Activated CD4-positive, alpha-beta memory T cell treated with anti-CD3 and anti-CD28 coated beads for 36 hours (primary cell): ENCODE measurements at regions not wholly inside any gene's neighbourhood (a gene's known extent, or its start where the extent isn't known, plus 50 kb on each side); places are given as distances from the start of the nearest gene placed in this dataset.

Source experiments
- CTCF ChIA-PET: fragments of 350-600 bp; sonication (Branson Sonifier 250); formaldehyde crosslinking; loops from one replicate; lab custom pipeline; 2021; ENCODE audit warnings: antibody characterized with exemption, inconsistent platforms; lab: Charles Lee
- POLR2A ChIA-PET: fragments of 350-600 bp; sonication (Branson Sonifier 250); formaldehyde crosslinking; loops from one replicate; lab custom pipeline; 2021; ENCODE audit warnings: antibody characterized with exemption; lab: Charles Lee
- DNase-seq: peaks from one replicate; pipeline ENCODE4 v3.0.0-alpha.2; 2020
- H3K27ac Mint-ChIP-seq: one replicate; pipeline ENCODE4 v1.8.0; 2021; ENCODE audit warnings: mixed read lengths
- H3K27me3 Mint-ChIP-seq: one replicate; pipeline ENCODE4 v1.8.0; 2021; ENCODE audit warnings: mixed read lengths
- H3K36me3 Mint-ChIP-seq: one replicate; pipeline ENCODE4 v1.8.0; 2021; ENCODE audit warnings: mixed read lengths
- H3K4me1 Mint-ChIP-seq: one replicate; pipeline ENCODE4 v1.8.0; 2021; ENCODE audit warnings: low read depth, mixed read lengths
- H3K4me3 Mint-ChIP-seq: one replicate; pipeline ENCODE4 v1.8.0; 2021; ENCODE audit warnings: mild to moderate bottlenecking, mixed read lengths
- H3K9me3 Mint-ChIP-seq: one replicate; pipeline ENCODE4 v1.8.0; 2021; ENCODE audit warnings: mixed read lengths
- intact Hi-C: fragments of 100-400 bp; cut with micrococcal nuclease; formaldehyde crosslinking; loops from one replicate; pipeline ENCODE4 v1.15.1; 2023

DNA sequence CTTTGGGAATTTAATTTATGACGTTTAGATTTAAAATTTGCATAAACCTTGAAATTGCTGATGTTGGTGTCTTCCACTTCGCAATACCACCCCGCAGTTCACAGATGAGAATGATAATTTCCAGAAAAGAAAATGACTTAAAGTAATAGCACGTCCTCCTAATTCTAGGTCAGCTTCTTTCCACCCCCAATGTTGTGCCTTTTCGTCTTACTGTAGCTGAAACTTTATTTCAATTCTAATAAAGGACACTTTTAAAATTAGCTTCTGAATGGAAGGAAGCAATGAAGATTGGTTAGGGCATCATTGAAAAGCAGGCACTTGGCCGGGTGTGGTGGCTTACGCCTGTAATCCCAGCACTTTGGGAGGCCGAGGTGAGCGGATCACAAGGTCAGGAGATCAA is 107.4 kb downstream of the MYCN start:
- POLR2A ChIA-PET = no interaction called here
- DNase-seq = no peak
- peaks cover 2% of the 10 kb centered on the region for H3K27me3 Mint-ChIP-seq
- intact Hi-C loops = no loop called here
- H3K4me1 Mint-ChIP-seq = no peaks in the 10 kb centered on the region
- H3K9me3 Mint-ChIP-seq = no peaks in the 10 kb centered on the region
- H3K4me3 Mint-ChIP-seq = no peak overlapping the region
- H3K27ac Mint-ChIP-seq = no peak overlapping the region
- CTCF ChIA-PET = no interaction called here
- no peaks in the 10 kb centered on the region for H3K36me3 Mint-ChIP-seq

DNA sequence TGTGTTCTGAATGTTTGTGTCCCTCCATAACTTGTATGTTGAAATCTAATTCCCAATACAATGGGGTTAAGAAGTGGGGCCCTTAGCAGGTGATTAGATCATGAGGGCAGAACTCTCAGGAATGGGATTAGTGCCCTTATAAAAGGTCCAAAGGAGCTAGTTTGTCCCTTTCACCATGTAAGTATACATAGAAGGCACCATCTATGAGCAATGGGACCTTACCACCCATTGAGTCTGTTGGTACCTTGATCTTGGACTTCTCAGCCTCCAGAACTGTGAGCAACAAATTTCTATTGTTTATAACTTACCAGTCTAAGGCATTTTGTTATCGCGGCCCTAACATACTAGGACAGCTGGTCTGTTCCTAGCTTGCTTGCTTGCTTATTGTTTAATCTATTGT is 106.3 kb downstream of the MYCN start:
- intact Hi-C loops = no loop called here
- Mint-ChIP-seq H3K27ac (no peak overlapping the region), H3K9me3 (no peaks in the 10 kb centered on the region), H3K36me3 (no peaks in the 10 kb centered on the region), H3K4me1 (no peaks in the 10 kb centered on the region), H3K27me3 (peaks cover 6% of the 10 kb centered on the region), H3K4me3 (no peak overlapping the region)
- POLR2A ChIA-PET = no interaction called here
- DNase-seq = no peak
- CTCF ChIA-PET = interaction anchor here (0.6 kb wide), 1 partner anchor 235 kb away, joined by 3 read pairs; no protein-coding TSS in a partner anchor

DNA sequence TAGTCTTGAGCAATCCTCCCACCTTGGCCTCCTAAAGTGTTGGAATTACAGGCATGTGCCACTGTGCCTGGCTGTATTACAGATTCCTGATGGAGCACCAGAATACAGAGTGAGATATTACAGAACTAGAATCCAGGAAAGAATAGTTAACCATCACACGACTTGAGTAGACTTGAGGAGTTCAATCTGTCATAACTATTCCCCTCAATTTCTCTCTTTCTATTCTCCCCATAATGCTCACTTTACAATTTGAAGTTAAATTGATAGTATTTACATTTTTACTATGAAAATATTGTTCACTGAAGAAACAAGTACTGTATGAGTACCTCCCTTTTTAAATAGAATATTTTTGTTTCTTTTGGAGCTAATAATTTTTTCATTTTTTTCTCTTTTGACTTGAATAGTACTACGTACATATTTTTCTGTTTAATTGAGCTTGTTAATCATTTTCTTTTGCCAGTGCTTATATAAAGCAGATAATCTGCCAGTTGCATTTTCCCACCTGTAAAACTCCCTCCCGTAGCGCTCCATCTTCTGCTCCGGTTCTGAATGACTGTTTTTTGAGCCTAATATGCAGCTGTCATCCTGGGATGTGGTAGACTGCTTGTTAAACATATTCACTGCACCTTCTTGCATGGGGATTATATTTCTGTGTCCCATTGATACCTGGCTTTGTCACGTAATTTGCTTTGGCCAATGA is 105.5 kb downstream of the MYCN start:
- no peak overlapping the region for H3K27ac Mint-ChIP-seq
- no peaks in the 10 kb centered on the region for H3K9me3 Mint-ChIP-seq
- H3K4me3 Mint-ChIP-seq = no peak overlapping the region
- intact Hi-C loops = no loop called here
- no peaks in the 10 kb centered on the region for H3K36me3 Mint-ChIP-seq
- ChIA-PET POLR2A (no interaction called here), CTCF (interaction anchor here (0.6 kb wide), 1 partner anchor 236 kb away, joined by 3 read pairs; no protein-coding TSS in a partner anchor)
- peaks cover 8% of the 10 kb centered on the region for H3K27me3 Mint-ChIP-seq
- DNase-seq = no peak
- H3K4me1 Mint-ChIP-seq = no peaks in the 10 kb centered on the region

DNA sequence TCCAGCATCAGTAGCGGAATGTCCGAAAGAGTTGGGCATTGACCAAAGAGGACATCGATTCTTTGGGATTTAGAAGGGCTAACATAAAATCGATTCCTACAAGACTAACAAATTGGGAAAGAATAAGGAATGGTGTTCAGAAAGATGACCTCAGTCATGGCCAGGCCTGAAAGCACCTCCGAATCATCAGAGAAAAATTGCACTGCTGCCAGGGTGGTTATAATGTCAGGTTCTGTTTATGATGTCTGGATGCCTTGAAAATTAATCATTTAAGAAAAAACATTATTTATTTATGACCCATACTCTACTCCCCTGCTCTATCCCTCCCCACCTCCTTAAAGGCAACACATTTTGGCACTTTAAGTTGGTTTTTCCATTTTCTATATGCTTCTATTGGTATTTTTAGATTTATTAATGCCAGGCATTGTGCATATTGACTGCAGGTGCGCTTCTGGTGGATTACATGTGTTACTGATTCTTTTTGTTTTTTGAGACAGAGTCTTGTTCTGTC is 104.7 kb downstream of the MYCN start:
- Mint-ChIP-seq H3K4me1 (no peaks in the 10 kb centered on the region), H3K27ac (no peak overlapping the region), H3K27me3 (peaks cover 8% of the 10 kb centered on the region), H3K4me3 (no peak overlapping the region), H3K9me3 (no peaks in the 10 kb centered on the region), H3K36me3 (no peaks in the 10 kb centered on the region)
- intact Hi-C loops = no loop called here
- ChIA-PET POLR2A (no interaction called here), CTCF (no interaction called here)
- no peak for DNase-seq

DNA sequence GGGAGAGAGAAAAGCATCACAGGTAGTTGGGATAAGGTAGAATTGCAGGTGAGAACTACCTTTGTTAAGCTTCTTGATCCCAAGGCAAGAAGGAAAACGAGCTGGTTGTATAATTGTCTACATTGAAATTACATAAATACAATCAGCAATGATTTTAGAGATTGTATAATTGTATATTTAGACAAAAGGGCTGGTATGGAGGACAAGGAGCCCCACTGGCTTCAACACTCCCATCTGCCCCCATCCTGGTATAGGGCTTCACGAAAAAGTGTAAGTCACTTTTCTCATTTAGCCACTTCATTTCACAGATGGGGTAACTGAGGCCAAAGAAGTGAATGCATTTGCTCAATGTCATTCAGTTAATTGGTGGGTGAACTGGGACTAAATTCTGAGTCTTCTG is 103.3 kb downstream of the MYCN start:
- DNase-seq = no peak
- ChIA-PET CTCF (no interaction called here), POLR2A (interaction anchor here (0.6 kb wide), 1 partner anchor 20 kb away, joined by 3 read pairs; no protein-coding TSS in a partner anchor)
- Mint-ChIP-seq H3K36me3 (no peaks in the 10 kb centered on the region), H3K27me3 (peaks cover 8% of the 10 kb centered on the region), H3K4me3 (no peak overlapping the region), H3K4me1 (no peaks in the 10 kb centered on the region), H3K9me3 (no peaks in the 10 kb centered on the region), H3K27ac (no peak overlapping the region)
- intact Hi-C loops = no loop called here

DNA sequence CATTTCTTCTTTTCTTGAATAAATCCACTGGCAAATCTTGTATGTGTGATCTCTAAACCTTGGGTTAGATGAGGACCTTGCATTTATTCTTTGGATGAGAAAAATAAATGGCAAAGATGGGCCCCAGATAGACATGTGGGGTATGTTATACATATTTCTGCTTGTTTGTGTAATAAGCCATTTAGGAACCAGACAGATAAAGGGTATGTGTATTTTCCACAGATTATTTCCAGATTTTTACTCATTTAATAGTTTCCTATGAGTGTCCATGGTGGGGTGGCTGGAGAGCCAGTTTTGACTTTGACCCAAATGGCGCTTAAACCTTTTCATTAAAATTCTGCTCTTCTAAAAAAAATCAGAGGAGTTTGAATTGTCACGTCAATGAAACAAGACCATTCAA is 102.8 kb downstream of the MYCN start:
- Mint-ChIP-seq H3K27ac (no peak overlapping the region), H3K4me3 (no peak overlapping the region), H3K36me3 (no peaks in the 10 kb centered on the region), H3K4me1 (no peaks in the 10 kb centered on the region), H3K9me3 (no peaks in the 10 kb centered on the region), H3K27me3 (peaks cover 8% of the 10 kb centered on the region)
- DNase-seq = no peak
- intact Hi-C loops = no loop called here
- CTCF ChIA-PET = no interaction called here
- POLR2A ChIA-PET = interaction anchor here (0.6 kb wide), 1 partner anchor 20 kb away, joined by 3 read pairs; no protein-coding TSS in a partner anchor

DNA sequence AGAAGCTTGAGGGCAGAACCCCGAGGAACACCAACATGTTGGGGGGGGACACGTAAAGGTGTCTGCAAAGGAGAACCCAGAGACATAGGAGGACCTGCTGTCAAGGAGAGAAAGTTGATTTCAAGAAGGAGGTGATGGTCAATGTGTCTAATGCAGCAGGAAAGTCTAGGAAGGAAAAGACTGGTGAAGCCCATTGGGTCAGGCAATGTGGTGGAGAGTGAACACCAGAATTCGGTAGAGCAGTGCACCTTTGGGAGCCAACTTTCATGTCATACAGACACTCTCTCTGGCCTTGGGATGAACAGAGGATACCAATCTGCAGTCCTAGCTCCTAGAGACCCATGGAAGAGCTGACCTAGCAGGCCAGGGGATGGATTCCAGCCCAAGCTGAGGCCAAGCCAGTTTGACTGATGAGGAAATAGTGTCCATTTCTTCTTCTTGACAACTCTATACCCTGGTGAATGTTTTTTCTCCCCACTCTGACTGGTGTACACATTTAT is 101.9 kb downstream of the MYCN start:
- H3K27ac Mint-ChIP-seq = no peak overlapping the region
- H3K27me3 Mint-ChIP-seq = peaks cover 8% of the 10 kb centered on the region
- no peaks in the 10 kb centered on the region for H3K36me3 Mint-ChIP-seq
- H3K9me3 Mint-ChIP-seq = no peaks in the 10 kb centered on the region
- H3K4me1 Mint-ChIP-seq = no peaks in the 10 kb centered on the region
- H3K4me3 Mint-ChIP-seq = no peak overlapping the region
- no peak for DNase-seq
- intact Hi-C loops = no loop called here
- ChIA-PET CTCF (no interaction called here), POLR2A (no interaction called here)

DNA sequence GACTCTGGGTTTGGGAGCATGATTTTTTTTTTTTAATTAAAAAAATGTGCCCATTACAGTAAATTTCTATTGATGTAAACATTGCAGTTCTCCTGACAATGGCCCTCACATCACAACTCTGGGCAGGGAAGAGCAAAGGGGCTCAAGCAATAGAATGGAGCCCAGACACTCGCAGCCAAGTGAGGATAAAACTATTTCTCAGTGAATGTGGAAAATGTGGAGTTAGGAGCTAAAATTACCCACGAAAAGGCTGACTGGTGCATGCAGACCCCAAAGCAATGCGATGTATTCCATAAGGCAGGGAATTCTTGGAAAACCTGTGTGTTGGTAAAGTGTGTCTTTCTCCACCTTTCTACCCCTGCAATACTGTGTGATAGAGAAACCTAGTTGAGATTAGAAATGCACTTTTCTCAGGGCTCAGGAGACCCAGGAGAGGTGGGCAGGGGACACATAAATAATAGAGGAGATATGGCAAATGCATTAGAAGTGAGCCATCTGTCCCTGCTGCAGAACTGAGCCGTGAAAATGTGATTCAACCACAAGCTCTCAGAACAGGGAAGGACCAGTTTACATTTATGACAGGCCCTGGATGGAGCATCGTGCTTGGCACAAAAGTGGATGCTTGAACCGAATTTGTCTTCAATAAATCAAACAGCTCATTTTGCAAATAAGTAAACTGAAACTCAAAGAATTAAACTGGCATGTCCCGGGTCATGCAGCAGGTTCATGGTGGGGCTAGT is 100.1 kb downstream of the MYCN start:
- Mint-ChIP-seq H3K4me1 (no peaks in the 10 kb centered on the region), H3K4me3 (no peak overlapping the region), H3K27ac (no peak overlapping the region), H3K36me3 (no peaks in the 10 kb centered on the region), H3K27me3 (peaks cover 8% of the 10 kb centered on the region), H3K9me3 (no peaks in the 10 kb centered on the region)
- ChIA-PET CTCF (no interaction called here), POLR2A (no interaction called here)
- DNase-seq = no peak
- intact Hi-C loops = no loop called here

DNA sequence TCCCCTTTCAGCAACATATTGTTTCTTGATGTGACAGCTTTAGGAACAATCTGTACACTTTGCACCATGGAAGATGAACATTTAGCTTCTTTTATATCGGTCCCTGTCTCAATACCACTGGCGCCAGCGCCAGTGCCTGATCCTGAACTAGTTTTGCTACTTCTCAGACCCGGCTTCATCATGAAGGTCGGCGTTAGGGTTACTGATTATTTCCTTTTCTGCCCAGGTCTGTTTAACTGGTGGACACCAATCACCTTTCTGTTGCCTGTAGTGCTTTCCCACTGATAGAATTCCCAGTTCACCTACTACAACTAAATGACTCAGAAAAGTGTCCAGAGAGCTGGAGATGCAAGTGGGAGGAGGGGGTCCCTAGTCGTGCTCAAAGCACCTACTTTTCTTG is 99.5 kb downstream of the MYCN start:
- peaks cover 8% of the 10 kb centered on the region for H3K27me3 Mint-ChIP-seq
- no peaks in the 10 kb centered on the region for H3K4me1 Mint-ChIP-seq
- H3K27ac Mint-ChIP-seq = no peak overlapping the region
- no peaks in the 10 kb centered on the region for H3K9me3 Mint-ChIP-seq
- CTCF ChIA-PET = no interaction called here
- no peak overlapping the region for H3K4me3 Mint-ChIP-seq
- intact Hi-C loops = no loop called here
- POLR2A ChIA-PET = no interaction called here
- no peak for DNase-seq
- no peaks in the 10 kb centered on the region for H3K36me3 Mint-ChIP-seq

DNA sequence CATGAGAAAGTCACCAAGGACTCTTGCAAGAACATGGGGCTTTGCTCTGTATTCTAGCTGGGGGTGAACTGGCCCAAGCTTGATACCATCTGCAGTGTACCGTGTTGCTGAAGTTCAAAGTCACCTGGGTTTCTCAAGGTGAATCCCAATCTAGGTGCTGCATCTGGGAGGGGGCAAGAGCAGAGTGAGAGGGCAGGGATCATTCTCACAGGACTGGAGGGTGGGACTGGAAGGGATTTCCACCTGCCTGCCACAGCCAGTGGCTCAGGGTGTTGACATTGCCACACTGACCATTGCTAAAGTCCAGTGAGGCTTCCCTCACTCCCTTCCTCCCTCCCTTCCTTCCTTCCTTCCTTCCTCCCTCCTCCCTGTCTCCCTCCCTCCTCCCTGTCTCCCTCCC is 98.7 kb downstream of the MYCN start:
- POLR2A ChIA-PET = no interaction called here
- Mint-ChIP-seq H3K9me3 (no peaks in the 10 kb centered on the region), H3K27ac (no peak overlapping the region), H3K36me3 (no peaks in the 10 kb centered on the region), H3K4me3 (no peak overlapping the region), H3K27me3 (peaks cover 8% of the 10 kb centered on the region), H3K4me1 (no peaks in the 10 kb centered on the region)
- no peak for DNase-seq
- CTCF ChIA-PET = no interaction called here
- intact Hi-C loops = no loop called here

DNA sequence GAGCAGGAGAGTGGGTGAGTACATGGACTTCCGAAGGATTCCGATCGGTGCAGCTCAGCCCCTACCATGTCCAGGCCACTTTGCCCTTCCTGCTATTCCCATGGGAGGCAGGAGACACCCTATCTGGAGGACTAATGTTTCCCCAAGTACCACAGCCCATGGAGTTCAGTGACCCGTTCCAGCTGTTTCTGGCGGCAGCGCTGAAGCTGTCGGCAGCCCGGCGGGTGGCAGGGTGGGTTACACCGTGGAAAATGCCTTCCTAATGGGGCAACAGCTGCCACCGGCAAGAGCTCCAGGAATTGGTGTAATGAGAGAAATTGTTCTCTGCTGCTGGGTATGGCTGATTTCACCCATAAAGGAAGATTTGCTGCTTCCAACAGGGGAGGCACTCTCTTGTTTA is 98.3 kb downstream of the MYCN start:
- no peak overlapping the region for H3K27ac Mint-ChIP-seq
- intact Hi-C loops = no loop called here
- H3K27me3 Mint-ChIP-seq = peaks cover 8% of the 10 kb centered on the region
- ChIA-PET CTCF (no interaction called here), POLR2A (no interaction called here)
- no peaks in the 10 kb centered on the region for H3K9me3 Mint-ChIP-seq
- H3K4me1 Mint-ChIP-seq = no peaks in the 10 kb centered on the region
- no peak overlapping the region for H3K4me3 Mint-ChIP-seq
- DNase-seq = no peak
- no peaks in the 10 kb centered on the region for H3K36me3 Mint-ChIP-seq

DNA sequence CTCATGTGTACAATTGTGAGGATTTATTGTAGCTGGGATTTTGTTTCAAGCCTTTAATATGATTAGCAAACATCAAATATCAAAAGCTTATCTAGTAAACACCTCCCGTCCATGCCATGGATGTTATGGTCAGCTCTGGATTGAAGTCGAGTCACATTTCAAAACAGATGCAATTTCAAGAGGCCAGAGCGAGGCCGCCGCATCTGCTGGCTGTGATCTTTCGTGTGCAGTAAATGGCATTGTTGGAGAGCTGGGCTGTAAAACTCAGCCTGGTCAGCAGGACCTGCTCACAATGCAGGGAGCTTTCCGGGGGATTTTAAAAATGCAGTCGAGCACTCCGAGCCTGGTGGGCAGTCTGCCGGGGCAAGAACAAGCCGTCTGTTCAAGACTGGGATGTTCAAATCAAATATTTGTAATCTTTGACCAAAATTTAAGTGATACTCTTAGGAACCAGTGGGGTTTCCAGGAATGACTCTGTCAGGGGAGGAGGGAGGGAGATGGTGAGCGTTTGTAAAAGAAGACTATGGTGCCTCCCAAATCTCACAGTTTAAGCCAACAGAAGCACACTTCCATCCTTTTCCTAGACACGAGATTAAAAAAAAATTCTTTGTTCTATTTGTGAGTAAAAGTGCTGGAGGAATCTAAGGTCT is 97.6 kb downstream of the MYCN start:
- intact Hi-C loops = no loop called here
- peaks cover 6% of the 10 kb centered on the region for H3K27me3 Mint-ChIP-seq
- H3K4me3 Mint-ChIP-seq = no peak overlapping the region
- DNase-seq = no peak
- no peak overlapping the region for H3K27ac Mint-ChIP-seq
- H3K9me3 Mint-ChIP-seq = no peaks in the 10 kb centered on the region
- CTCF ChIA-PET = no interaction called here
- POLR2A ChIA-PET = no interaction called here
- H3K4me1 Mint-ChIP-seq = no peaks in the 10 kb centered on the region
- H3K36me3 Mint-ChIP-seq = no peaks in the 10 kb centered on the region
